GM21529 (cell line): ENCODE measurements at regions not wholly inside any gene's neighbourhood (a gene's known extent, or its start where the extent isn't known, plus 50 kb on each side); places are given as distances from the start of the nearest gene placed in this dataset.
"Not testable (repeated sequence)": the region's sequence is repeated elsewhere in the genome, so short reads cannot be mapped to it uniquely, and the experiment has no call there.

Source experiments
- ATAC-seq: cut with Tn5 transposase; IDR thresholded peaks from one replicate; pipeline ENCODE4 v1.9.1; 2021; ENCODE audit not compliant: unreplicated experiment

- ATAC-seq = no peak
These were observed 156.6 kb upstream of the GRK3 start for GRCh38 chr22:25407859-25408229.

- no peak for ATAC-seq
These were observed 155.2 kb upstream of the GRK3 start for GRCh38 chr22:25409240-25409639.

GRCh38 chr22:25410849-25411248 is 153.6 kb upstream of the GRK3 start:
- no peak for ATAC-seq

GRCh38 chr22:25413620-25414019 is 150.9 kb upstream of the GRK3 start:
- no peak for ATAC-seq

GRCh38 chr22:25415731-25416130 is 148.7 kb upstream of the GRK3 start:
- not testable (repeated sequence) for ATAC-seq

- not testable (repeated sequence) for ATAC-seq
These were observed 146.6 kb upstream of the GRK3 start for GRCh38 chr22:25417826-25418225.

- ATAC-seq = no peak
These were observed 145.0 kb upstream of the GRK3 start for GRCh38 chr22:25419247-25420113.

GRCh38 chr22:25420114-25420441 is 144.4 kb upstream of the GRK3 start:
- not testable (repeated sequence) for ATAC-seq

GRCh38 chr22:25420471-25420924 is 144.0 kb upstream of the GRK3 start:
- no peak for ATAC-seq

GRCh38 chr22:25420925-25421904 is 143.3 kb upstream of the GRK3 start:
- no peak for ATAC-seq

GRCh38 chr22:25426530-25427308 is 137.8 kb upstream of the GRK3 start:
- ATAC-seq = not testable (repeated sequence)

- ATAC-seq = not testable (repeated sequence)
These were observed 132.7 kb upstream of the GRK3 start for GRCh38 chr22:25431637-25432342.

- not testable (repeated sequence) for ATAC-seq
These were observed 131.0 kb upstream of the GRK3 start for GRCh38 chr22:25433381-25433970.

- no peak for ATAC-seq
These were observed 126.9 kb upstream of the GRK3 start for GRCh38 chr22:25437414-25438160.

- ATAC-seq = no peak
These were observed 117.3 kb upstream of the GRK3 start for GRCh38 chr22:25447067-25447685.

- ATAC-seq = peak; percentile 73
These were observed 116.6 kb upstream of the GRK3 start for GRCh38 chr22:25447686-25448434.

GRCh38 chr22:25448435-25449051 is 115.9 kb upstream of the GRK3 start:
- ATAC-seq = peak; percentile 34
